Retinal pigment epithelial cell (primary cell): ENCODE measurements at regions not wholly inside any gene's neighbourhood (a gene's known extent, or its start where the extent isn't known, plus 50 kb on each side); places are given as distances from the start of the nearest gene placed in this dataset.

Experiments used
- DNase-seq: peaks from one replicate; pipeline ENCODE4 v3.0.0-alpha.2; 2010; ENCODE audit warnings: low read depth
- H3K4me3 ChIP-seq: 2 replicates; pipeline ENCODE4 v1.5.1; 2011; ENCODE audit warnings: mild to moderate bottlenecking, low read length, control low read depth, moderate library complexity
- TF ChIP-seq, protein P1 (sequence below): conservative IDR thresholded peaks from 2 replicates; pipeline ENCODE4 v1.5.1; 2011; ENCODE audit warnings: low read depth, low read length, control low read depth, inconsistent platforms

GRCh38 chr16:9170470-9170869, 79.0 kb downstream of the HAPSTR1 start:
- no peak overlapping the region for H3K4me3 ChIP-seq
- TF ChIP-seq, protein P1, sequence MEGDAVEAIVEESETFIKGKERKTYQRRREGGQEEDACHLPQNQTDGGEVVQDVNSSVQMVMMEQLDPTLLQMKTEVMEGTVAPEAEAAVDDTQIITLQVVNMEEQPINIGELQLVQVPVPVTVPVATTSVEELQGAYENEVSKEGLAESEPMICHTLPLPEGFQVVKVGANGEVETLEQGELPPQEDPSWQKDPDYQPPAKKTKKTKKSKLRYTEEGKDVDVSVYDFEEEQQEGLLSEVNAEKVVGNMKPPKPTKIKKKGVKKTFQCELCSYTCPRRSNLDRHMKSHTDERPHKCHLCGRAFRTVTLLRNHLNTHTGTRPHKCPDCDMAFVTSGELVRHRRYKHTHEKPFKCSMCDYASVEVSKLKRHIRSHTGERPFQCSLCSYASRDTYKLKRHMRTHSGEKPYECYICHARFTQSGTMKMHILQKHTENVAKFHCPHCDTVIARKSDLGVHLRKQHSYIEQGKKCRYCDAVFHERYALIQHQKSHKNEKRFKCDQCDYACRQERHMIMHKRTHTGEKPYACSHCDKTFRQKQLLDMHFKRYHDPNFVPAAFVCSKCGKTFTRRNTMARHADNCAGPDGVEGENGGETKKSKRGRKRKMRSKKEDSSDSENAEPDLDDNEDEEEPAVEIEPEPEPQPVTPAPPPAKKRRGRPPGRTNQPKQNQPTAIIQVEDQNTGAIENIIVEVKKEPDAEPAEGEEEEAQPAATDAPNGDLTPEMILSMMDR = no peak
- no peak for DNase-seq

GRCh38 chr16:9176547-9177418, 85.3 kb downstream of the HAPSTR1 start:
- TF ChIP-seq, protein P1 = no peak
- no peak overlapping the region for H3K4me3 ChIP-seq
- no peak for DNase-seq

DNA sequence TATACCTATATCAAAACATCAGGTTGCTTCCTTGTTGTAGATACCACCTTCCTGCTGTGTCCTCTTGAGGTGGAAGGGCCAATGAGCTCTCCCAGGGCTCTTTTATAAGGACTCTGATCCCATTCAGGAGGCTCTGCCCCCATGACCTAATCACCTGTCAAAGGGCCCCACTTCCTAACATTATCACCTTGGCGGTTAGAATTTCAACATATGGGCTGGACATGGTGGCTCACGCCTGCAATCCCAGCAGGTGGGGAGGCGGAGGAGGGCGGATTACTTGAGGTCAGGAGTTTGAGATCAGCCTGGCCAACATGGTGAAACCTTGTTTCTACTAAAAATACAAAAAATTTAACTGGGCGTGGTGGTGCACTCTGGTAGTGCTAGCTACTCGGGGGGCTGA, 86.4 kb downstream of the HAPSTR1 start:
- H3K4me3 ChIP-seq = no peak overlapping the region
- DNase-seq = no peak
- TF ChIP-seq, protein P1 = no peak

- TF ChIP-seq, protein P1 = no peak
- no peak for DNase-seq
- H3K4me3 ChIP-seq = no peak overlapping the region
Observed at GRCh38 chr16:9183682-9184353, 92.4 kb downstream of the HAPSTR1 start.

DNA sequence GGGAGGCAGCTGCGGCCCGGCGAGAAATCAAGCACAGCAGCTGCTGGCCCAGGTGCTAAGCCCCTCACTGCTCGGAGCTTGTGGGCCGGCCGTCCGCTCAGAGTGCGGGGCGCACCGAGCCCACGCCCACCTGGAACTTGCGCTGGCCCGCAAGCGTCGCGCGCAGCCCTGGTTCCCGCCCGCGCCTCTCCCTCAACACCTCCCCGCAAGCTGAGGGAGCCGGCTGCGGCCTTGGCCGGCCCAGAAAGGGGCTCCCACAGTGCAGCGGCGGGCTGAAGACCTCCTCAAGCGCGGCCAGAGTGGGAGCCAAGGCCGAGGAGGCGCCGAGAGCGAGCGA, 92.9 kb downstream of the HAPSTR1 start:
- no peak for DNase-seq
- TF ChIP-seq, protein P1 = no peak
- no peak overlapping the region for H3K4me3 ChIP-seq

GRCh38 chr16:9185381-9185780, 93.9 kb downstream of the HAPSTR1 start:
- H3K4me3 ChIP-seq = no peak overlapping the region
- no peak for DNase-seq
- TF ChIP-seq, protein P1 = no peak

DNA sequence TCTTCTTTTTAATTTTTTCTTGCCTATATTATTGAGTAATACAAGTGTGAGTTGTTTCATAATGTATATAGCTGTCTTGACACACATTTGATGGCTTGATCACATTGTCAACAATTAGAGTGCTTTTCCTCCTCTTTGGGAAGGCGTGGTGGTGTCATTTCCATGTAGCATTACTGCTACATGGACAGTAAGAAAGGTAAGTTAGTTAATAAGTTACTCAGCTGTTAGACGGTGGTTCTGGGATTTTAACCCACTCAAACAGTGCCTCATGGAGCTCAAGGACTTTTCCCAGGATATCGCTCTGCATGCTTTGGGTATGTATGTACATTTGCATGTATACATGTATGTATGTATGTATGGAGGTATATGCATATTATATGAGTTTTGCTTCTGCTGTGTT, 94.6 kb downstream of the HAPSTR1 start:
- DNase-seq = no peak
- TF ChIP-seq, protein P1 = no peak
- no peak overlapping the region for H3K4me3 ChIP-seq
